ENCODE measurements at regions not wholly inside any gene's neighbourhood (a gene's known extent, or its start where the extent isn't known, plus 50 kb on each side); places are given as distances from the start of the nearest gene placed in this dataset.

GRCh38 chr15:95148183-95148582 lies 916.8 kb downstream of the MCTP2 start:
- TF ChIP-seq CTCF (conservative IDR thresholded peaks at IDR 0.05; ENCODE audit: low read depth, low read length), result no peak
- no peak for TF ChIP-seq EZH2 (IDR thresholded peaks at IDR 0.05; ENCODE audit: borderline replicate concordance, low read depth, low read length, poor library complexity, severe bottlenecking)
- Histone ChIP-seq H3K27me3 (replicated peaks; ENCODE audit: insufficient read depth, low read depth, low read length, poor library complexity) (no peaks in the 10 kb centered on the region), H3K36me3 (ENCODE audit: insufficient read depth, low read length, poor library complexity, severe bottlenecking) (no peaks in the 10 kb centered on the region), H3K4me3 (ENCODE audit: low read depth, low read length, poor library complexity, severe bottlenecking) (no peak overlapping the region), H3K9me3 (ENCODE audit: low read depth, low read length, poor library complexity, severe bottlenecking) (no peaks in the 10 kb centered on the region), H3K4me1 (ENCODE audit: insufficient read depth, low read length, poor library complexity, severe bottlenecking) (no peaks in the 10 kb centered on the region), H3K27ac (ENCODE audit: low read depth, low read length, poor library complexity, severe bottlenecking) (no peak overlapping the region)
- CTCF ChIA-PET, result no interaction called here
- BruUV-seq (replicated peaks), result no TSS peak
- POLR2A ChIA-PET (ENCODE audit: low non-redundant PET), result no interaction called here
- DNase-seq (ENCODE audit: low spot score), result no peak
- intact Hi-C loops (cut with micrococcal nuclease; ENCODE audit: unreplicated experiment), result no loop called here

- intact Hi-C loops (cut with micrococcal nuclease; ENCODE audit: unreplicated experiment), result no loop called here
- H3K9me3 ChIP-seq (ENCODE audit: low read depth, low read length, poor library complexity, severe bottlenecking), result no peaks in the 10 kb centered on the region
- CTCF ChIA-PET, result no interaction called here
- H3K27me3 ChIP-seq (replicated peaks; ENCODE audit: insufficient read depth, low read depth, low read length, poor library complexity), result no peaks in the 10 kb centered on the region
- POLR2A ChIA-PET (ENCODE audit: low non-redundant PET), result no interaction called here
- no peaks in the 10 kb centered on the region for H3K4me1 ChIP-seq (ENCODE audit: insufficient read depth, low read length, poor library complexity, severe bottlenecking)
- DNase-seq (ENCODE audit: low spot score), result no peak
- no peak overlapping the region for H3K4me3 ChIP-seq (ENCODE audit: low read depth, low read length, poor library complexity, severe bottlenecking)
- BruUV-seq (replicated peaks), result no TSS peak
- H3K27ac ChIP-seq (ENCODE audit: low read depth, low read length, poor library complexity, severe bottlenecking), result no peak overlapping the region
- no peaks in the 10 kb centered on the region for H3K36me3 ChIP-seq (ENCODE audit: insufficient read depth, low read length, poor library complexity, severe bottlenecking)
- no peak for TF ChIP-seq EZH2 (IDR thresholded peaks at IDR 0.05; ENCODE audit: borderline replicate concordance, low read depth, low read length, poor library complexity, severe bottlenecking)
- no peak for TF ChIP-seq CTCF (conservative IDR thresholded peaks at IDR 0.05; ENCODE audit: low read depth, low read length)
These were observed 917.7 kb downstream of the MCTP2 start for GRCh38 chr15:95149036-95149435.

DNA sequence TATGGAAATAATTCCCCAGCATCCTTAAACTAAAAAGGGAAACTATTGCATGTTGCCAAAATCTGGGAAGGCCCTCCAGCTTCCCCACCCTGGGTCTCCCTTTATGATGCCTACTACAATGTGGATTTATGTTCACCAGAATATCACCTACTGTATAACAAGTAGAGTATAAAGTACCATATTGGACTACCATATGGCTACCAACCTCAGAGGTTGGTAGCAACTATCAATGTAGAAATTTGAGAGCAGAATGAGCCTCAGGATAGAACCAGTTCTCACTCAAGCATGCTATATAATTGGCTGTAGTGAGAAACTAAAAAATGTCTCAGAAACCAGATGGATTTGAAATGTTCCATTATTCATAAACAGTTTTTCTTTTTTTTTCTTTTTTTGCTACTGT lies 918.4 kb downstream of the MCTP2 start:
- Histone ChIP-seq H3K4me1 (ENCODE audit: insufficient read depth, low read length, poor library complexity, severe bottlenecking) (no peaks in the 10 kb centered on the region), H3K9me3 (ENCODE audit: low read depth, low read length, poor library complexity, severe bottlenecking) (no peaks in the 10 kb centered on the region), H3K27ac (ENCODE audit: low read depth, low read length, poor library complexity, severe bottlenecking) (no peak overlapping the region), H3K4me3 (ENCODE audit: low read depth, low read length, poor library complexity, severe bottlenecking) (no peak overlapping the region), H3K36me3 (ENCODE audit: insufficient read depth, low read length, poor library complexity, severe bottlenecking) (no peaks in the 10 kb centered on the region), H3K27me3 (replicated peaks; ENCODE audit: insufficient read depth, low read depth, low read length, poor library complexity) (no peaks in the 10 kb centered on the region)
- intact Hi-C loops (cut with micrococcal nuclease; ENCODE audit: unreplicated experiment), result no loop called here
- POLR2A ChIA-PET (ENCODE audit: low non-redundant PET), result no interaction called here
- BruUV-seq (replicated peaks), result no TSS peak
- CTCF ChIA-PET, result no interaction called here
- TF ChIP-seq CTCF (conservative IDR thresholded peaks at IDR 0.05; ENCODE audit: low read depth, low read length) (no peak), EZH2 (IDR thresholded peaks at IDR 0.05; ENCODE audit: borderline replicate concordance, low read depth, low read length, poor library complexity, severe bottlenecking) (no peak)
- no peak for DNase-seq (ENCODE audit: low spot score)
